HG02885 (cell line): ENCODE measurements at regions not wholly inside any gene's neighbourhood (a gene's known extent, or its start where the extent isn't known, plus 50 kb on each side); places are given as distances from the start of the nearest gene placed in this dataset.

Experiments
- ATAC-seq: cut with Tn5 transposase; IDR thresholded peaks from one replicate; pipeline ENCODE4 v1.9.1; 2021; ENCODE audit warnings: mild to moderate bottlenecking; ENCODE audit not compliant: unreplicated experiment, poor library complexity

DNA sequence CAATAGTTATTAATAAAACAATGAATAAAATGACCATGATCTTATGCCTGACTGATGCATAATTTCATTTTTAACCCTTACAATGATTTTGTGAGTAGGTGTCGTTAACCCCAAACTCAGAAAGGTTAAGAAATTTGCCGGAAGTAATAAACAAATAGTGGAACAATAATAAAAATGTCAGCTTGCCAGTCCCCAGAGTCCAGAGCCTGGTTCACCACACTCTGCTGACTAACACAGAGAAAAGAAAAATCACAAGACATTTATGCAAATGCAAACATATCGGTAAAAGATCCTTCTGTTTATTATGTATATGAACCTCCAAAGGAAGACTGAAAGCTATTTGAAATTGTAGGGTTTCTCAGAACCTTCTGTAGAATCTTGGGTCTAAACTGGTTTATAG lies 563.7 kb downstream of the EFNB2 start:
- ATAC-seq, result no peak

DNA sequence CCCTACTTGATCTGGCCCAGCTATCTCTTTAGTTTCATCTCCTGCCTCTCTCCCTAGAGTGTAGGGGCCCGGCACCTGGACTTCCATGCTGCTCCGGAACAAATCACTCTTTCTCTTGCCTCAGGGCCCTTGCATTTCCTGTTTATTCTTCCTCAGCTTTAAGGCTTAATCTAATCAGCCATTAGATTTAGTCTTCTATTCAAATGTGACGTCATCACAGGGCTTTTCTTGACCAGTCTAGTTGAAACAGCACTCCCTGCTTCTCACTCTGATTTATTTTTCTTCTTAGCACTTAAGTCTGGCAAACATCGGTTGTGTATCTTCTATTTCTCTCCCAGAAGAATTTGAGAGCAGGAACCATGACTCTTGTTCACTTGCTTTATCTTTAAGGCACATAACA lies 564.1 kb downstream of the EFNB2 start:
- ATAC-seq, result no peak

DNA sequence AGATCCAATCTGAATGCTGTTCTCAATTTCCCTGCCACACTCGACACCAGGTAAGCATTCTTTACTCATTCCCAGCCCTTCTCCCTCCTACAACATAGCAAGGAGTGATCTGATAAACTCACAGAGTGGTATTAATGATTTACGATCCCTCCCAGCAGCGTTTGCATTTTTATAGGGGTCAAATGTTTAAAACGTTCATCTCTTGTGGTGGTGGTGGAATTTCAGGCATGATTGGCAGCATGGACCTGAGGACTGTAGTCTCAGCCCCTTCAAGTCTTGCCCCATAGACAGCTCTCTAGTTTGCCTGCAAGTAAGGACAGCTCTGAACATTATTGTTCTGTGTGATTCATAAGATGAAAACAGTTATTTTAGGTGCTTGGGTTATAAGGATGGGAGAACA lies 565.7 kb downstream of the EFNB2 start:
- ATAC-seq, result no peak

DNA sequence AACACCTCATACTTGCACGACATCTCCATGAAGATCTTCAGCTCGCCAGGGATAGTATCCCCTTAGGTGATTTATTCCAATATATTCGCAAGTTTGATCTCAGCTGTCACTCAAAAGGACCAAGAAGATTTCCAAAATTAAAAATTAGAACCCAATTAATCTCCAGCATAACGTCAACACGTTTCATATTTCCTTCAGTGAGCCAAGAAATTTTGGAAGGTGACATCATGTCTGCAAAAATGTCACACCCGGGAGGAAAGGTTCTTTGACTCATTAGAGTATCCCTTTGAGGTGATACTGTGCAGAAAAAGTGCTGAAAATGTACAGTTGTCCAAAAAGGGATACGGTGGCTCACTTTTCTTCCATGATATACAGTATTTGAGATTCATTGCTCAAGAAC lies 569.6 kb downstream of the EFNB2 start:
- no peak for ATAC-seq

DNA sequence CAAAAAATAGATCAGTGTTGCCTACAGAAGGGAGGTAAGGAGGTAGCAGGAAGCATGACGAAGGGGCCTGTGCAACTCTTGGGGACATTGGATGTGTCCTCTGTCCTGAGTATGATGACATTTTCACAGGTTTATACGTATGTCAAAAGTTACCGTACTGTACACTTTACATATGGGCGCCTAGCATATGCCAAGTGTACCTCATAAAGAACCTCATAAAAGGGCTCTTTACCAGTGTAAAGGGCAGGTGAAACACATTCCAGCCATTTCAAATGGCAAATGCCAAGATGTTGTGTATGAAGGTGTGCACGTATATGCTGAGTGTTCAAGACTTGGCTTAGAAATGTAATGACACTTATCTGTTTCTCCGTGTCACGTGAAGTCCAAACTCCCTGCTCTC lies 573.4 kb downstream of the EFNB2 start:
- ATAC-seq, result no peak

DNA sequence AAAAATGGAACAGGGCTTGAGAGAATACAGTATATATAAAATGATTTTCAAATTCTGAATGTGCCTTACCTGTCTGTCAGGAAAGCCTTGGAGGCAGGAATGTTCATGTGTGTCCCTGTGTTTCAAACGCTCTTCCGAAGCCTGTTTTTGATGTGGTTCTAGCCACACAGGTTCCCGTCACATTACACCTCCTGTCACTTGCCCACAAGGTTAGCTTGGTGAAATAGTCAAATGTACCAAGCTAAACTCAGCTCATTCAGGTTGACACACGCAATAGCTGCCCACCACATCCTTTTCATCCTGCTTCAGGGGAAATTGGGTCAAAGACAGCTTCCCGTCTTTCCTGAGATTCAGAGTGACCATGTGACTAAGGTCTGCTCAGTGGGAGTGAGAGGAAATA lies 574.0 kb downstream of the EFNB2 start:
- ATAC-seq, result no peak

DNA sequence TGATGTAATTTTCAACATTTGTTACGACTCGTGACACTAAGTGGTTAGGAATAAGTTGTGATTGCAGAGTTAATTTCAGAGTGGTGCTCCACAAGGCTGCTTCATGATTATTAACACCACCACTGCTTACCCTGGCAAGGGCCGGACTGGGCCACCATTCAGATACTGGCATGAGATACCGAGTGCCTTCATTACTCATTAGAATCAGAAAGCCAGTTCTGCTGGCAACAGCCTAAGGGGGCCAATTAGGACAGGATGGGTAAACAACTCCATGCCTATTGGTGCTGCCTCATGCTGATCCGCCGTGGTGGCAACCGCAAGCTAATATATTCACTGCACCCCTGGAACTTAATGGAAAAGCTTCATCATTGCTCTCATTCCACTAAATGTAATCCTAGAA lies 575.1 kb downstream of the EFNB2 start:
- ATAC-seq, result no peak

DNA sequence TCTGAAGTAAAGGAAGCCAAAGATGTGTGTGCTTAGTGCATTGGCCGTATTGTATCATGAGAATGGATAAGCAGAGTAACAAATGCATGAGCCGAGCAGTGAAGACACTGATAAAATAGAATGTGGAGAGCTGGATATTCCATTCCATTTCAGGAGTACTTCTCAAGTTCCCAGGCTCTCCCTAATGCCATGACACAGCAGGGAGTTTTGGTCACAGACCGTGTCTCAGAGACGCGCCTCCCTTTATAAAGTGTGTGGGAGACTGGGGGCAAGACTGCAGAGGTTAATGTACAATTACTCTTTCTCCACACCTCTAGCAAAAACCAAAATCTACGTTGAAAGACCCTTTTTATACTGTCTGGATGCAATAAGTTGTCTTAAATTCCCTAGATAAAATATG lies 575.6 kb downstream of the EFNB2 start:
- no peak for ATAC-seq

DNA sequence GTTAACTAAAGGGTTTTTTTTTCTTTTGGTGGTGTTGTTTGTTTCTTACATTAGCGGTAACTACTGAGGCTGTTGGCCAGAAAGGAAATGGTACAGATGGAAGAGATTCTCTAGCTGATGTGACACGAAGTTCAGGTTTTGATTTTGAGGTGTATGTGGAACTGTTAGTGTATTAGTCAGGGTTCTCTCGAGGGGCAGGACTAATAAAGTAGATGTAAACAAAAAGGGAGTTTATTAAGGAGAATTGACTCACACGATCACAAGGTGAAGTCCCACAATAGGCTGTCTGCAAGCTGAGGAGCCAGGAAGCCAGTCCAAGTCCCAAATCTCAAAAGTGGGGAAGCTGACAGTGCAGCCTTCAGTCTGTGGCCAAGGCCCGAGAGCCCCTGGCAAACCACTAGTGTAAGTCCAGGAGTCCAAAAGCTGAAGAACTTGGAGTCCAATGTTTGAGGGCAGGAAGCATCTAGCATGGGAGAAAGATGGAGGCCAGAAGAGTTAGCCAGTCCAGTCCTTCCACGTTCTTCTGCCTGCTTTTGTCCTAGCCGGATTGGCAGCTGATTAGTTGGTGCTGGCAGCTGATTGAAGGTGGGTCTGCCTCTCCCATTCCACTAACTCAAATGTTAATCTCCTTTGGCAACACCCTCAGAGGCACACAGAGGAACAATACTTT lies 577.6 kb downstream of the EFNB2 start:
- ATAC-seq, result no peak

DNA sequence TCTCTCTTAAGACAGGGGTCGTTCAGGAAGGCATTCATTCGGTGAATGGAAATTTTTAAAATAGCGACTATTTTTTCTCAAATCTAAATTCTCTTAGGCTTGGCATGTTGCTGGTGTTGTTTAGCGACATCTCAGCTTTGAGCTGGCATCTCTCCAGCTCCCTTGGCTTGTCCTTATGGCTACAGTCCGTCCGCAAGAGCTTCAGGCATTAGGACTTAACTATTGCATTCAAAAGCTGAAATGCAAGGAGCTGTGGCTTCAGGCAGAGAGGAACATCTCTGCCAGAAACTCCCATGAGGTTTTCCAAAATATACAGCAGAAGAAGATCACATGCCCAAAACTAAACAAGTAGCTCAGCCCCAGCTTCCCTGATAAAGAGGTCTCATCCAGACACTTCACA lies 578.5 kb downstream of the EFNB2 start:
- no peak for ATAC-seq

DNA sequence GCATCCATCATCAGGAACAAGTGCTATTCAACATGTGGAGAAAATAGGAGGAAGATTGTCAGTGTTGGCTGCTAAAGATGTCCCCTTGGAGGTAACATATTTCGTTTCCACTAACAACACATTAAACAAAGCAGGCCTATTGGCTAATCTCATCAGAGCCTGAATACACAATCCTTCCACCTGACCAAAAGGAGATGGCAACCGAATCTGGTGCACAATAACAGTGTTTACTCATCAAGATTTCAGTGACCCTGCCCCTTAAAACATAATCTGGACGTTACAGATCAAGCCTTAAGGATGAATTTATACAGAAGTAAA lies 582.5 kb downstream of the EFNB2 start:
- ATAC-seq, result no peak

DNA sequence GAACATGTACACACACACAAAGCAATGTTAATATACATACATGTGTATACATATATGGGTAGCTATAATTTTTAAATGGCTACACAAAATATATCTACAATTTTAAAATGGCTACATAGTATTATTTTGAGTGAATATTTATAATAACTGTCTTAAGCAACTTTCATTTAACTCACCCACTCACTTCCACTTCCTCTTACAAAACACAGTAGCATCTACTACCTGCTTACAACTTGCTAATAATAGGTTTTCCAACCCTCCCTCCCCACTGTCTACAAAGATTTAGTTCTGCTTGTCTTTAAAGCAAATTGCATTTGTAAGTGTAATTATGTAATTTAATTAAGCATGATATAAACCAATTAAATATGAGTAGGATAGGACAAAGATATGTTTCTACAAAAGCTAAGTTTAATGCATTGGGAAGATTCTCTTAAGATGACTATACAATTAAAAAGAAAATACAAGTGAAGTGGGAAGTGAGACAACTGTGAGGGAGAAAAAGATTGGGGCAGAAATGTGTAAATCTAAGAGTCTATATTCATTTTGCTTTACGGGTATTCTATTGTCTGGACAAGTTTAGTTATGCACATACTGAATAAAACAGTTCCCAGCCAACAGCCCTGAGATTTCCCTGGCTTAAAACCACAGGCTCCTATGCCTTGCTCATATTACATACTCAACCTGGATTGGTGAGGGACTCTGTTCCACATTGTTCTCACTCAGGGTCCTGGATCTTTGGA lies 583.1 kb downstream of the EFNB2 start:
- ATAC-seq, result peak; percentile 88

DNA sequence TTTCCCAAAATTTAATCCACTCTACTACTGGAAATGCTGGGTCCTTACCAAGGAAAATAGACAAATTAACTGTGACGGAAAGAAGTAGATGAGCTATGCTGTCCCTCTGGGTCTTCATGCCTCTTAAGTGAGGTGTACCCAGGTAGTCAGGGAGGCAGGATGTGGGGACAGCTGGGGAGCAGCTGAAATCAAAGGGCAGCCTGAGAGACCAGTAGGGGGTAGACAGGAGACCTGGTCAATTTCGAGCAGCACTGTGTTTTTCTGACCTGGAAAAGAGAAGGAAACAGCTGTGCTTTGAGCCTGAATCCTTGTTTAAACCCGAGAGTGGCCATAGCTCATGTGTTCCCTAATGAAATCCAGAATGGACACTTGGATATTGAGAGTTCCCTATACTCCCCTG lies 587.3 kb downstream of the EFNB2 start:
- ATAC-seq, result no peak

DNA sequence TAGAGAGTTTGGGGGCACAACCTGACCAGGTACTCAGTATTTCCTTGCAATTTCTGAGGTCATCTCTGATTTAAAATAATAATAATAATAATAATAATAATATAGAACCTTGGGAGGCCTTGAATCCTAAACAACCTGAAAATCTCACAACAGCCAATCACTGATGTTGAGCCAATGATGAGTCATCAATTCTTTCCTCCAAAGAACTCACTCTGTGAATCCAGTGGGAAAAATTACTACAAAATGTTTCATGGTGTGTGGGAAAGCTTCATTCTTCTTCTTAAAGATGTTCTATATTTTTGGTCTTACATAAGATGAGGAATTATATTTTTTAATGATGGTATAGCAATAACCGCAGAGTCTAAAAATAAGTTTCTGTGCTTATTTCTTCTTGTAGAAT lies 594.6 kb downstream of the EFNB2 start:
- no peak for ATAC-seq

DNA sequence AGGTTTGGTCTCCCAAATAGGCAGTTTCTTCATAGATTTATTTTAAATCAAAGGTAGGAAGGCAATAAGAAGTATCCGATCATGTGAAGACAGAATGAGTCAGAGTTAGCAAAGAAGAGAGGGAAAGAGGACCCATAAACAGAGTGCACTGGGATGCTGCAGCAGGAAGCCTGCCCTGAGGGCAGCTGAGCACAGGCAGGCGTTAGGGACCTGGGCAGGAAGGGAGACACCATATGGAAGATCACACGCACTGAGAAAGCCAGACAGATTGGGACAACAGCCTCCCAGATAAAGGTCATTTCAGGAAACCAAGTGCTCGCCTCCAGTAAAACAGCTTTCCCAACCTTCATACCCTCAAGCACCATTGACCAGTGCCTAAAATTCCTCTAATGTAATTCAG lies 598.0 kb downstream of the EFNB2 start:
- no peak for ATAC-seq

DNA sequence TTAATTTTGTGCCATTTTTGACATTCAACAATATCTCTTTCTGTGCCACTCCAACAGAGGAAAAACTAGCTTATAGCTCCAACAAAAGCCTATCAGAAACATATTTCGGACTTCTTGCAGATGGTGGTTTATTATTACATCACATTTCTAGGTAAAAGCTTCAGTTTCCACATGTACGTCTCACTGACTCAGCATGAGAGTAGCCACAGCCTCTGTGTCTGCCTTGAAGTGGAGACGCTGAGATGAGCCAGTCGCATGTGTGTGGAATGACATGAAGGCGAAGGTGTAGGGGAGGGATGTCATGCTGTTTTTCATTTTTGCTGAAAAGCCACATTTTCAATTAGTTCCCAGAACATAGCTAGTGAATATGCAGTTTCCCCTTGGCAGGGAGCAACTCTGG lies 598.6 kb downstream of the EFNB2 start:
- no peak for ATAC-seq

DNA sequence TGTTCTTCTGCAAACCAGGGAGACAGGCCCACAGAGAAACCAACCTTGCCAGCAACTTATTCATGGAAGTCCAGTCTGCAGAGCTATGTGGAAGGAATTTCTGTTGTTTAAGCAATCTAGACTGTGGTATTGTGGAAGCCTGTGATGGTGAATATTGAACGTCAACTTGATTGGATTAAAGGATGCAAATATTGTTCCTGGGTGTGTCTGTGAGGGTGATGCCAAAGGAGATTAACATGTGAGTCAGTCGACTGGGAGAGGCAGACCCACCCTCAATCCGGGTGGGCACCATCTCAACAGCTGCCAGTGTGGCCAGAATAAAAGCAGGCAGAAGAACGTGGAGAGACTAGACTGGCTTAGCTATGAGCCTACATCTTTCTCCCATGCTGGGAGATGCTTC lies 606.0 kb downstream of the EFNB2 start:
- ATAC-seq, result no peak

DNA sequence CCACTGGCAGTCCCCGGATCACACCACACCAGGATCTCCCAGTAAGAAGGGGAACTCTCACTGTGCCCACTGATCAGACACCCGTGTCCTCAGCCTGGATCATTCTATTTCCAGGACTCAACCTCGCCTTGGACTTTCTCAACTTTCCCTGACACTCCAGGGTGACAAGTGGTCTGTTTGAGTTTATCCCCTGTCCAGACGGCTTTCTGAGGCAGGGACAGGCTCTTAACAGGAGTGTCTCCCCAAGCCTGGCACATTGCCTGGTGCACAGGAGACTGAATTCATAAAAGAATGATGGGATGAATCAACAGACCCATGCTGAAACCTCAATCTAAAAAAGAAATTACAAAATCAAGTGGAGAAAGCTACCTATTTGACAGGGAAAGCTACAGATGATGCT lies 606.6 kb downstream of the EFNB2 start:
- no peak for ATAC-seq

DNA sequence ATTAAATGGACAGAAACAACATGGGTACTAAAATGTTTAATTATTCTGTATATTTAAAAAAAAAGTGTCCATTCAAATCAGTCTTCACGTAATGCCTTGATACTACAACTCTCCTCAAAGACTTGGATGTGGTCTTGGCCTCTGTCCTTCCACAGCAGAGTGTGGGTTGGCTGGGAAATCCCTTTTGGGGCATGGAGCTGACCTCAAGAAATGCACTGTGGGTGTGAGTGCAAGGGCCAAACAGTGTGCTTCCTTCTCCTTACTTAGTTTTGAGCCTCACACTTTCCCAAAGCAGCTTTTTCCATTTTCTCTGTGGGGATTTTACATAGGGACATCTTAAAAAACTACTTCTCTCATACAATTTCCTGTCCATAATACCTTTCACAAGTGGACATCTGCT lies 607.4 kb downstream of the EFNB2 start:
- no peak for ATAC-seq

DNA sequence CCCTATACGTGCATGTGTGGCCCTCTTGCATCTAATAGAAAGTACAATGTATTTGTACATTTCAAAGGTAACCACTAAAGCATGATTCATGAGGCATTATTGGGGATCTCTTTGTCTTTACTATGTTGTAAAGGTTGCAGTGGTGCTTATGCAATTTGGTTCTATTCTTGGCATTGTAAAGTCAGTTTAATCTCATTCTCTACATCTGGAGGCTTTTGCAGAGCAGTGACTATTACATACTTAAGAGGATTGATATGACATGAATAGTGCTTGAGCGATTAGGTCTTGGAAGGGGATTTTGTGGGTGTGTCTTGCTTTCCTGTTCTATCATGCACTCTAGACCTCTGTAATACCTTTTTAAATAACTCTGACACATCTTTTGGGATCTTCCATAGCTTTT lies 610.0 kb downstream of the EFNB2 start:
- ATAC-seq, result no peak

DNA sequence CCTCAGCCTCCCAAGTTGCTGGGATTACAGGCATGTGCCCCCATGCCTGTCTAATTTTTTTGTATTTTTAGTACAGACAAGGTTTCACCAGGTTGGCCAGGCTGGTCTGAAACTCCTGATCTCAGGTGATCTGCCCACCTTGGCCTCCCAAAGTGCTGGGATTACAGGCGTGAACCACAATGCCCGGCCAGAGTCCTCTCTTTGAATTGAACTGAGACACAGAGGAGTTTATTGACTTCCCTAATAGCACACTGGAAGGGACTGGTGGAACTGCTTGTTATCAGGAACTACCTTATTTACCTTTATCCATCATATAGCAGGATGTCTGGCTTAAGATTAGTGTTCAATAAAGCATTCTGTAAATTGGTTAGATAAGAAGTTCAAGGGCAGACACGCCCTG lies 613.8 kb downstream of the EFNB2 start:
- ATAC-seq, result no peak

DNA sequence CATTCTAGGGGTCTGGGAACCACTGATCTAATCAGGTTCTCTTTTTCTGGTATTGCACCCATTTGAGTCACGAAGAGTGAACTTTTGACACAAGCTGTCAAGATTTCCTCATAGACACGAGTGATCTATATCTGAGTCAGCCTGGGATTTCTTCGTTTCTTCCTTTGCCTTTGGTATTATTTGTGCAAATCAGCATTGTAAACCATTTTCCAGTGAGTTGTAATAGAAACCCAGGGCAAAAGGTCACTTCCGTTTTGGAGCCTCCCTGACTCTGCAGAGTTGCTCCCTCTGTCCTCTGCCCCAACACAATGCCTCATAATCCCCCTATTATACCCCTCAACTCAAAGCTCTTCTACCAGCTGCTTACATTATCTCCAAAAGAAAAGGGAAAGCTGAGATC lies 615.1 kb downstream of the EFNB2 start:
- no peak for ATAC-seq
